HCT116 (cell line): ENCODE measurements at regions not wholly inside any gene's neighbourhood (a gene's known extent, or its start where the extent isn't known, plus 50 kb on each side); places are given as distances from the start of the nearest gene placed in this dataset.

Experiments used
- ATAC-seq: fragments of 200-7000 bp; cut with Tn5 transposase; 2 replicates; pipeline ENCODE4 v1.9.1; 2020; ENCODE audit warnings: mild to moderate bottlenecking, moderate library complexity
- BruUV-seq: library from RNA; stranded (reverse); fragments of 400-500 nt; replicated peaks from 2 replicates; lab custom pipeline; 2021; lab: Mats Ljungman, UMichigan
- CTCF ChIA-PET: fragments of 300-600 bp; sonication (Branson Sonifier 250); formaldehyde crosslinking; loops from one replicate; lab custom pipeline; 2021; ENCODE audit warnings: antibody characterized with exemption; lab: Charles Lee
- POLR2A ChIA-PET: fragments of 300-600, 350-600 bp; sonication (Branson Sonifier 250); formaldehyde crosslinking; loops from one replicate; lab custom pipeline; 2021; ENCODE audit warnings: antibody characterized with exemption; lab: Charles Lee
- RAD21 ChIA-PET, 2 experiments: fragments of 300-600 bp; sonication (Branson Sonifier 250); formaldehyde crosslinking; loops; one replicate each; lab custom pipeline; 2023; ENCODE audit warnings: low total read pairs in 2 of 2; ENCODE audit not compliant: uncharacterized antibody in 2 of 2, unreplicated experiment in 2 of 2, low non-redundant PET in 1 of 2; lab: Charles Lee
- DNase-seq: peaks from one replicate; pipeline ENCODE4 v3.0.0-alpha.2; 2010; ENCODE audit warnings: low read depth, low spot score
- H2AFZ ChIP-seq: fragments of 200-600 bp; shearing (Covaris generic), sonication (generic); 2 replicates; pipeline ENCODE4 v1.6.1; 2017; ENCODE audit warnings: low read depth, mixed run types, mixed read lengths, antibody characterized with exemption, low read length; ENCODE audit not compliant: poor library complexity, severe bottlenecking
- H3K27ac ChIP-seq: 2 replicates; pipeline ENCODE4 v1.5.1; 2012; ENCODE audit warnings: low read depth, low read length
- H3K27me3 ChIP-seq: fragments of 200-600 bp; sonication (generic); 2 replicates; pipeline ENCODE4 v1.6.1; 2016; ENCODE audit warnings: mixed run types, low read length, mixed read lengths; ENCODE audit not compliant: insufficient read depth
- H3K36me3 ChIP-seq, 2 experiments: fragments of 200-500 bp in 1 of 2; fragments of 200-600 bp in 1 of 2; sonication (Bioruptor generic) in 1 of 2; sonication (generic) in 1 of 2; 2 replicates each; pipeline versions ENCODE4 v1.5.1 to v1.6.1; 2014 to 2016; ENCODE audit warnings: low read length in 2 of 2, inconsistent platforms in 1 of 2, mixed read lengths in 1 of 2, mixed run types in 1 of 2; ENCODE audit not compliant: insufficient read depth in 2 of 2, control insufficient read depth in 1 of 2
- H3K4me1 ChIP-seq, 2 experiments: fragments of 200-600 bp in 1 of 2; sonication (generic) in 1 of 2; 2 replicates each; pipeline versions ENCODE4 v1.5.1 to v1.6.1; 2012 to 2017; ENCODE audit warnings: low read length in 2 of 2, inconsistent platforms in 1 of 2, mild to moderate bottlenecking in 1 of 2, mixed read lengths in 1 of 2, mixed run types in 1 of 2, moderate library complexity in 1 of 2; ENCODE audit not compliant: insufficient read depth in 2 of 2, control insufficient read depth in 1 of 2
- H3K4me2 ChIP-seq: fragments of 200-600 bp; sonication (generic); 2 replicates; pipeline ENCODE4 v1.6.1; 2017; ENCODE audit warnings: mixed run types, low read length, mixed read lengths
- H3K4me3 ChIP-seq, 2 experiments: fragments of 200-600 bp in 1 of 2; sonication (generic) in 1 of 2; replicated peaks in 1 of 2; 2 replicates each; pipeline ENCODE4 v1.5.1; 2011 to 2016; ENCODE audit warnings: low read length in 2 of 2, control low read depth in 1 of 2, low read depth in 1 of 2, mild to moderate bottlenecking in 1 of 2, mixed read lengths in 1 of 2, mixed run types in 1 of 2
- H3K79me2 ChIP-seq: fragments of 200-600 bp; sonication (generic); 2 replicates; pipeline ENCODE4 v1.6.1; 2017; ENCODE audit warnings: mild to moderate bottlenecking, mixed run types, low read length, moderate library complexity, mixed read lengths; ENCODE audit not compliant: insufficient read depth
- H3K9ac ChIP-seq: fragments of 200-600 bp; sonication (generic); 2 replicates; pipeline ENCODE4 v1.6.1; 2016; ENCODE audit warnings: low read length, mixed read lengths
- H3K9me2 ChIP-seq: fragments of 200-600 bp; sonication (generic), shearing (Covaris generic); 2 replicates; pipeline ENCODE4 v1.6.1; 2017; ENCODE audit warnings: mixed run types, mild to moderate bottlenecking, moderate library complexity; ENCODE audit not compliant: insufficient read depth
- H3K9me3 ChIP-seq, 2 experiments: fragments of 200-500 bp in 1 of 2; fragments of 200-600 bp in 1 of 2; sonication (Bioruptor generic) in 1 of 2; sonication (generic) in 1 of 2; 2 replicates each; pipeline ENCODE4 v1.6.1; 2014 to 2017; ENCODE audit warnings: low read length in 2 of 2, mixed read lengths in 2 of 2, inconsistent platforms in 1 of 2, low read depth in 1 of 2, mild to moderate bottlenecking in 1 of 2, mixed run types in 1 of 2, moderate library complexity in 1 of 2; ENCODE audit not compliant: control insufficient read depth in 1 of 2, insufficient read depth in 1 of 2
- H4K20me1 ChIP-seq: fragments of 200-600 bp; sonication (generic), shearing (Covaris generic); 2 replicates; pipeline ENCODE4 v1.6.1; 2017; ENCODE audit warnings: mixed run types, mild to moderate bottlenecking, moderate library complexity; ENCODE audit not compliant: insufficient read depth
- CBX3 ChIP-seq: IDR thresholded peaks from 2 replicates; pipeline ENCODE4 v1.6.1; 2012; ENCODE audit warnings: low read depth
- CEBPB ChIP-seq: IDR thresholded peaks from 2 replicates; pipeline ENCODE4 v1.6.1; 2012; ENCODE audit warnings: low read depth
- CTCF ChIP-seq, 3 experiments: fragments of 200-600 bp in 1 of 3; sonication (generic) in 1 of 3; IDR thresholded peaks in 2 of 3; conservative IDR thresholded peaks in 1 of 3; 2 replicates each; pipeline ENCODE4 v1.5.1; 2012 to 2017; ENCODE audit warnings: low read depth in 2 of 3, low read length in 2 of 3, antibody characterized with exemption in 1 of 3, borderline replicate concordance in 1 of 3, control low read depth in 1 of 3, mild to moderate bottlenecking in 1 of 3, mixed read lengths in 1 of 3, mixed run types in 1 of 3, moderate library complexity in 1 of 3; ENCODE audit not compliant: insufficient read depth in 1 of 3
- EGR1 ChIP-seq: IDR thresholded peaks from 2 replicates; pipeline ENCODE4 v1.6.1; 2012; ENCODE audit warnings: low read depth
- ELF1 ChIP-seq: IDR thresholded peaks from 2 replicates; pipeline ENCODE4 v1.6.1; 2012; ENCODE audit warnings: low read depth, borderline replicate concordance
- EZH2 ChIP-seq: fragments of 200-600 bp; sonication (generic); IDR thresholded peaks from 2 replicates; pipeline ENCODE4 v1.6.1; 2017; ENCODE audit warnings: antibody characterized with exemption, mixed run types
- FOSL1 ChIP-seq: IDR thresholded peaks from 2 replicates; pipeline ENCODE4 v1.6.1; 2012; ENCODE audit warnings: low read depth
- JUND ChIP-seq: IDR thresholded peaks from 2 replicates; pipeline ENCODE4 v1.6.1; 2012
- MAX ChIP-seq: IDR thresholded peaks from 2 replicates; pipeline ENCODE4 v1.6.1; 2012
- POLR2A ChIP-seq: IDR thresholded peaks from 2 replicates; pipeline ENCODE4 v1.7.0; 2011; ENCODE audit warnings: borderline replicate concordance; ENCODE audit not compliant: insufficient read depth, insufficient read length; ENCODE audit errors: extremely low read depth
- POLR2AphosphoS5 ChIP-seq: IDR thresholded peaks from 2 replicates; pipeline ENCODE4 v1.6.1; 2011; ENCODE audit warnings: mild to moderate bottlenecking, low read depth, low read length, moderate library complexity
- RAD21 ChIP-seq: IDR thresholded peaks from 2 replicates; pipeline ENCODE4 v1.6.1; 2012; ENCODE audit warnings: low read depth, mild to moderate bottlenecking
- REST ChIP-seq: IDR thresholded peaks from 2 replicates; pipeline ENCODE4 v1.6.1; 2012; ENCODE audit warnings: low read depth
- SIN3A ChIP-seq: IDR thresholded peaks from 2 replicates; pipeline ENCODE4 v1.6.1; 2012; ENCODE audit warnings: low read depth
- SRF ChIP-seq: IDR thresholded peaks from 2 replicates; pipeline ENCODE4 v1.6.1; 2012; ENCODE audit warnings: low read depth
- TCF7L2 ChIP-seq: IDR thresholded peaks from 2 replicates; pipeline ENCODE4 v1.7.0; 2011; ENCODE audit warnings: borderline replicate concordance, inconsistent platforms; ENCODE audit not compliant: insufficient read depth, insufficient read length; ENCODE audit errors: extremely low read depth
- YY1 ChIP-seq: IDR thresholded peaks from 2 replicates; pipeline ENCODE4 v1.6.1; 2011; ENCODE audit warnings: low read length, low read depth, moderate library complexity, mild to moderate bottlenecking; ENCODE audit not compliant: insufficient replicate concordance; ENCODE audit errors: extremely low read depth
- ZBTB33 ChIP-seq: IDR thresholded peaks from 2 replicates; pipeline ENCODE4 v1.6.1; 2011; ENCODE audit warnings: mild to moderate bottlenecking, low read length, moderate library complexity; ENCODE audit not compliant: insufficient replicate concordance; ENCODE audit errors: extremely low read depth
- ZFX ChIP-seq: fragments of 450-650 bp; IDR thresholded peaks from 2 replicates; pipeline ENCODE4 v1.6.1; 2017
- ZNF274 ChIP-seq: fragments of 200-500 bp; sonication (Bioruptor generic); IDR thresholded peaks from 2 replicates; pipeline ENCODE4 v1.6.1; 2014; ENCODE audit warnings: mild to moderate bottlenecking, low read depth, low read length, inconsistent platforms
- intact Hi-C: fragments of 100-400 bp; cut with micrococcal nuclease; formaldehyde crosslinking; loops from 2 replicates; pipeline ENCODE4 v1.10.0; 2022

GRCh38 chr22:27609451-27609888, 192.1 kb downstream of the MN1 start:
- no TSS peak for BruUV-seq
- H2AFZ ChIP-seq: no peak overlapping the region
- ATAC-seq: no peak
- no peaks in the 10 kb centered on the region for H3K9me2 ChIP-seq
- ChIA-PET RAD21 (no interaction called here), POLR2A (no interaction called here), CTCF (no interaction called here)
- H3K27me3 ChIP-seq: no peaks in the 10 kb centered on the region
- no peak overlapping the region for H3K9ac ChIP-seq
- H3K79me2 ChIP-seq: no peaks in the 10 kb centered on the region
- H4K20me1 ChIP-seq: no peaks in the 10 kb centered on the region
- DNase-seq: no peak
- no peaks in the 10 kb centered on the region for H3K9me3 ChIP-seq
- H3K36me3 ChIP-seq: no peaks in the 10 kb centered on the region
- H3K4me1 ChIP-seq: no peaks in the 10 kb centered on the region
- no peak for TF ChIP-seq SIN3A
- TF ChIP-seq ZFX: no peak
- TF ChIP-seq POLR2A: no peak
- no peak for TF ChIP-seq SRF
- no peak for TF ChIP-seq POLR2AphosphoS5
- no peak for TF ChIP-seq EGR1
- no peak for TF ChIP-seq REST
- TF ChIP-seq MAX: no peak
- TF ChIP-seq ELF1: no peak
- no peak for TF ChIP-seq CBX3
- TF ChIP-seq ZBTB33: no peak
- TF ChIP-seq CEBPB: no peak
- no peak for TF ChIP-seq RAD21
- TF ChIP-seq EZH2: no peak
- TF ChIP-seq CTCF (IDR thresholded peaks at IDR 0.05 in 2 of 3, conservative IDR thresholded peaks at IDR 0.05 in 1 of 3; ENCODE audit: borderline replicate concordance in 1 of 3, insufficient read depth in 1 of 3, low read depth in 2 of 3, low read length in 2 of 3): no peak
- no peak for TF ChIP-seq YY1
- no peak for TF ChIP-seq ZNF274
- TF ChIP-seq FOSL1: no peak
- no peak for TF ChIP-seq JUND
- no peak for TF ChIP-seq TCF7L2
- intact Hi-C loops: no loop called here
- no peak overlapping the region for H3K4me2 ChIP-seq
- H3K4me3 ChIP-seq: no peak overlapping the region
- H3K27ac ChIP-seq: no peak overlapping the region
